GM12878 (cell line): ENCODE measurements at regions not wholly inside any gene's neighbourhood (a gene's known extent, or its start where the extent isn't known, plus 50 kb on each side); places are given as distances from the start of the nearest gene placed in this dataset.
"Not testable (repeated sequence)": the region's sequence is repeated elsewhere in the genome, so short reads cannot be mapped to it uniquely, and the experiment has no call there.

Experiments used
- ATAC-seq: fragments of 200-7000 bp; cut with Tn5 transposase; 3 replicates; pipeline ENCODE4 v1.9.1; 2020; ENCODE audit warnings: mild to moderate bottlenecking, moderate library complexity
- BruUV-seq: library from RNA; stranded (reverse); fragments of 400-500 nt; replicated peaks from 2 replicates; lab custom pipeline; 2021; lab: Mats Ljungman, UMichigan
- CTCF ChIA-PET: fragments of 300-600 bp; sonication (Branson Sonifier 250); formaldehyde crosslinking; extraction: SDS; loops from one replicate; lab custom pipeline; 2021; ENCODE audit warnings: inconsistent platforms; lab: Yijun Ruan, JAX
- POLR2A ChIA-PET: fragments of 350-600 bp; formaldehyde crosslinking; extraction: SDS; loops from one replicate; lab custom pipeline; 2021; ENCODE audit warnings: inconsistent platforms; lab: Charles Lee
- RAD21 ChIA-PET: fragments of 300-600 bp; sonication (Branson Sonifier 250); formaldehyde crosslinking; loops from one replicate; lab custom pipeline; 2023; ENCODE audit warnings: antibody characterized with exemption; ENCODE audit not compliant: unreplicated experiment; lab: Charles Lee
- SMC1A ChIA-PET: fragments of 300-600 bp; sonication (Branson Sonifier 250); formaldehyde crosslinking; loops from one replicate; lab custom pipeline; 2023; ENCODE audit not compliant: unreplicated experiment, uncharacterized antibody; lab: Charles Lee
- DNase-seq: peaks from one replicate; pipeline ENCODE4 v3.0.0-alpha.2; 2011; ENCODE audit warnings: low read depth, low spot score
- FAIRE-seq: peaks from 3 replicates; lab custom pipeline; 2011; peaks lifted over from hg19 to GRCh38; lab: Jason Lieb, UNC
- H2AFZ ChIP-seq: 2 replicates; pipeline ENCODE4 v1.6.0; 2011; ENCODE audit warnings: low read depth, low read length, control low read depth; ENCODE audit not compliant: control insufficient read depth
- H3K27ac ChIP-seq: 2 replicates; pipeline ENCODE4 v1.5.1; 2011; ENCODE audit warnings: control low read depth; ENCODE audit not compliant: control insufficient read depth, insufficient read depth
- H3K27me3 ChIP-seq, 2 experiments: replicated peaks in 1 of 2; 2 replicates each; pipeline versions ENCODE4 v1.6.0 to v1.6.1; 2011; ENCODE audit warnings: low read length in 1 of 2; ENCODE audit not compliant: control insufficient read depth in 2 of 2, insufficient read depth in 2 of 2
- H3K36me3 ChIP-seq, 2 experiments: 2 replicates each; pipeline ENCODE4 v1.5.1; 2011; ENCODE audit warnings: low read length in 1 of 2; ENCODE audit not compliant: control insufficient read depth in 2 of 2, insufficient read depth in 2 of 2
- H3K4me1 ChIP-seq: 2 replicates; pipeline ENCODE4 v1.6.1; 2011; ENCODE audit warnings: mild to moderate bottlenecking, low read length, moderate library complexity, mixed read lengths; ENCODE audit not compliant: control insufficient read depth, insufficient read depth
- H3K4me2 ChIP-seq: 2 replicates; pipeline ENCODE4 v1.6.0; 2011; ENCODE audit warnings: control low read depth; ENCODE audit not compliant: control insufficient read depth, insufficient read depth
- H3K4me3 ChIP-seq: fragments of 200-600 bp; sonication (generic); 2 replicates; pipeline ENCODE4 v1.5.1; 2016
- H3K79me2 ChIP-seq: 2 replicates; pipeline ENCODE4 v1.6.0; 2011; ENCODE audit warnings: low read length; ENCODE audit not compliant: control insufficient read depth, insufficient read depth
- H3K9ac ChIP-seq: 2 replicates; pipeline ENCODE4 v1.8.0; 2011; ENCODE audit warnings: low read length, control low read depth, mixed read lengths; ENCODE audit not compliant: control insufficient read depth, insufficient read depth
- H3K9me3 ChIP-seq: replicated peaks from 3 replicates; pipeline ENCODE4 v1.5.1; 2011; ENCODE audit warnings: mild to moderate bottlenecking, low read length; ENCODE audit not compliant: control insufficient read depth, insufficient read depth
- H4K20me1 ChIP-seq: 2 replicates; pipeline ENCODE4 v1.6.0; 2011; ENCODE audit not compliant: control insufficient read depth, insufficient read depth
- CREM ChIP-seq: IDR thresholded peaks from 2 replicates; pipeline ENCODE4 v1.6.1; 2014; ENCODE audit warnings: antibody characterized with exemption, low read depth
- FOS ChIP-seq: IDR thresholded peaks from 3 replicates; pipeline ENCODE4 v1.6.1; 2011; ENCODE audit warnings: borderline replicate concordance; ENCODE audit not compliant: insufficient read length; ENCODE audit errors: extremely low read depth
- WGBS: methylation state at CpG from one replicate; pipeline ENCODE4 v1.1.6; 2016; ENCODE audit warnings: low lambda C conversion rate; ENCODE audit not compliant: insufficient replicate concordance, insufficient coverage; ENCODE audit errors: missing lambda C conversion rate; 5-methylcytosine and 5-hydroxymethylcytosine counted together
- in situ Hi-C: fragments of 300-500 bp; cut with MboI; formaldehyde crosslinking; loops from 9 replicates; pipeline ENCODE4 v1.14.3; 2018; ENCODE audit warnings: mixed read lengths
- intact Hi-C: fragments of 100-400 bp; cut with micrococcal nuclease; formaldehyde crosslinking; loops from one replicate; pipeline ENCODE4 v1.14.2; 2022; ENCODE audit not compliant: unreplicated experiment

DNA sequence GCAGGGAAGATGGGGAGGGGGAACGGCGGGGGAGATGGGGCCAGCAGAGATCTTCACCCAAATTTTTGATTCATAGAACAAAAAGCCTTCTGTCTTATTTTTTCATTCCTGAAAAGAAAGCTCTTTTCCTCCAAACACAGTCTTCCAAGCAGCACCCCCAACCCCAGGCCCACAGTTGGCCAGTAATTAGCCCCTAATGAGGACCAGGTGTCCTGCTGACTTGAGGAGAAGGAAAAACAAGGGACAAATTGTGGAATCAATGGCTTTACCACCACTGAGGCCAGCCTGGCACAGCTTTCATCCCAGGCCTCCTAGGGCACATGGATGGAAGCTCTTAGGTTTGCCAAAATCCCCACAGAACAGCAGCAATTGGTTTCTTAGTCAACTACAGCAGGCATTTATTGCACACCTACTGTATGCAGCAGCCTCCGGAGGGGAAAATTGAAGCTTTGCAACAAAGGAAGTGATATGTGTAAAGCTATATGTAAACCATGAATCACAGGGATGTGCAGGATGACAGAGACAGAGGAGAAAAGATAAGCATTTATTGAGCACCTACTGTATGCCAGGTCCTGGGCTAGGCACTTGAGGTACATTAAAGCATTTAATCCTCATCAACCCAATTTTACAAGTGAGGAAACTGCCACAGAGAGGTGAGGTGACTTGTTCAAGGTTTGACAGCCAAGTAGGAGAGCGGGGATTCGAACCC, 199.5 kb downstream of the TBC1D2B start:
- DNase-seq (no peak), FAIRE-seq (no peak), ATAC-seq (no peak)
- Histone ChIP-seq H3K36me3 (no peaks in the 10 kb centered on the region), H3K27ac (no peak overlapping the region), H4K20me1 (no peaks in the 10 kb centered on the region), H3K4me2 (no peak overlapping the region), H3K4me1 (no peaks in the 10 kb centered on the region), H3K27me3 (no peaks in the 10 kb centered on the region), H3K9me3 (no peaks in the 10 kb centered on the region), H3K9ac (no peak overlapping the region), H3K4me3 (no peak overlapping the region)
- ChIA-PET CTCF (interaction anchor here (0.5 to 1.0 kb wide), 2 partner anchors 18 to 57 kb away, joined by 3 read pairs; no protein-coding TSS in a partner anchor), POLR2A (no interaction called here), RAD21 (interaction anchor here (0.6 kb wide), 1 partner anchor 232 kb away, joined by 3 read pairs; no protein-coding TSS in a partner anchor), SMC1A (interaction anchor here (1.2 kb wide), 1 partner anchor 22 kb away, joined by 5 read pairs; no protein-coding TSS in a partner anchor)
- intact Hi-C loops, result no loop called here
- WGBS, result 40% methylated on average over 3 of the region's 5 CpGs
- in situ Hi-C loops, result no loop called here
- TF ChIP-seq CREM (no peak), FOS (no peak)
- TF ChIP-seq, all 136 proteins: peak for 0
- BruUV-seq, result no TSS peak
- Histone ChIP-seq H2AFZ (no peak overlapping the region), H3K79me2 (no peaks in the 10 kb centered on the region)

DNA sequence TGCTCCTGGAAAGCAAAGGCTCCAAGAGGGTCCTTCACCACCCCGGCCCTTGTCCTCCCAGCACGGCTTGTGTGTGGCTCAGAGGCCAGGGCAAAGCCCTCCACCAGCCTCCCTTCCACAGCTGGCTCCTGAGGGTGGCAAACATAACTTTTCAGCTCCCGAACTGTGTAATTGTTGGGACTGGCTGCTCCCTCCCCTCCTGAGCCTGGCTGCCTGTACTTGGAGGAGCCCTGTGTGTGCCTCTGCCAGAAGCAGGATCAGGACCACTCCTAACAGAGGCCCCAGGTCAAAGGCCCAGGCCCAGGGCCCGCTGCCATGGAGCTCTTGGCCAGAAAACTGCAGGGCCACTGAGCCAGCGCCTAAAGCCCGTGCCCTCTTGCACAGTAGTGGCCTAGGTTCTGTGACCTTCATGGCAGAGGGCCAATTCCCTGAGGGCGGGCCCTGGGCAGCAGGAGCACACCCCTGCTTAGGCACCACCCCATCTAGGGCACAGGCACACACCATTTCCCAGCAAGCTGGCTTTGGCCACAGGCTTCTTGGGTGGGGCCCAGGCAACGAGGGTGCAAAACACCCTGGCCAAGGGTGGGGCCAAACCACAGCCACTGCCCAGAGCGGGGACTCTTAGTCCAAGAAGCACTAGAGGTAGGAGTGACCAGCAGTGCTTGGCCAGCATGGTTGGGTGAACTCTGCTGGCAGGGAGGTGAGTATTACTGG, 201.2 kb downstream of the TBC1D2B start:
- H3K79me2 ChIP-seq, in situ Hi-C loops, H2AFZ ChIP-seq, intact Hi-C loops, H3K9ac ChIP-seq, DNase-seq, H4K20me1 ChIP-seq, H3K9me3 ChIP-seq, BruUV-seq, H3K27ac ChIP-seq, H3K4me3 ChIP-seq, FAIRE-seq, H3K27me3 ChIP-seq, H3K4me2 ChIP-seq, H3K36me3 ChIP-seq, H3K4me1 ChIP-seq: not testable (repeated sequence)
- ChIA-PET POLR2A (interaction anchor here (0.6 kb wide), 1 partner anchor 664 kb away, joined by 6 read pairs; no protein-coding TSS in a partner anchor), RAD21 (interaction anchor here (3.7 kb wide), 1 partner anchor 24 kb away, joined by 19 read pairs; no protein-coding TSS in a partner anchor), SMC1A (interaction anchor here (1.8 kb wide), 1 partner anchor 24 kb away, joined by 6 read pairs; no protein-coding TSS in a partner anchor), CTCF (interaction anchor here (1.0 to 4.3 kb wide), 5 partner anchors 25 to 896 kb away, joined by 3 to 37 read pairs (median 5); no protein-coding TSS in a partner anchor)
- WGBS, result 25% methylated on average over 3 of the region's 9 CpGs
- ATAC-seq, result peak; percentile 14; the same call in 1 of the 3 replicates
